GM12865 (cell line): ENCODE measurements at regions not wholly inside any gene's neighbourhood (a gene's known extent, or its start where the extent isn't known, plus 50 kb on each side); places are given as distances from the start of the nearest gene placed in this dataset.

Experiments used
- DNase-seq: peaks from one replicate; pipeline ENCODE4 v3.0.0; 2010; ENCODE audit warnings: low read depth
- H3K4me3 ChIP-seq: 2 replicates; pipeline ENCODE4 v1.5.1; 2011; ENCODE audit warnings: mild to moderate bottlenecking, low read depth, low read length, control low read depth
- TF ChIP-seq, protein P1 (sequence below): IDR thresholded peaks from 2 replicates; pipeline ENCODE4 v1.5.1; 2011; ENCODE audit warnings: low read length, control low read depth, low read depth, inconsistent platforms; ENCODE audit not compliant: insufficient read depth; ENCODE audit errors: missing control alignments

DNA sequence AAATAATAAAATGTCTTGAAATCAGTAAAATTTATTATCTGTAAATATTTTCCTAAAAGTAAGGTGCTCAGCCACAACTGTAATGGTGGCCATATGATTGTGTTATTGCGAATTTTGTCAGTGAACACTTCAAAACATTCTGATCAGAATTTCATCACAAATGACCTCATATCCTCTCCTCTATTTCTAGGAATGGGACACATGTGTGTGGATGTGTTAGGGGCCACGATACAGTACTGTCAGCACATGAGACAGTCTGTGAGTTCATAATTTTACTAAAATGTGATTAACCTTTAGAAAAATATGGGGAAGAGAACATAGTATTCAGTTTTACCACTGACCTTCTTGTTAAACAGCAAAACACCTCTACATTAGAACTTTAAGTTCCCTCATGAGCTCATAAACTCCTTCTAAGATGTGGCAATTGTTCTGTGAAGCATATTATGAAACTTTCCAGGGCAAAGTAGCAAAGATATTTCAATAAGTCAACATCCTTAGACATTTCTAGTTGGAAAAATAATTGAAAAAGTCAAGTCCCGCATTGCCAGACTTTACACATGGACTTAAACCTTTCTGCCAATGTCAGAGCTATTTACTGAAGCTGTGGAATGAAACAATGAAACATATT, 158.2 kb upstream of the ABI3BP start:
- H3K4me3 ChIP-seq: no peak overlapping the region
- DNase-seq: no peak
- TF ChIP-seq, protein P1, sequence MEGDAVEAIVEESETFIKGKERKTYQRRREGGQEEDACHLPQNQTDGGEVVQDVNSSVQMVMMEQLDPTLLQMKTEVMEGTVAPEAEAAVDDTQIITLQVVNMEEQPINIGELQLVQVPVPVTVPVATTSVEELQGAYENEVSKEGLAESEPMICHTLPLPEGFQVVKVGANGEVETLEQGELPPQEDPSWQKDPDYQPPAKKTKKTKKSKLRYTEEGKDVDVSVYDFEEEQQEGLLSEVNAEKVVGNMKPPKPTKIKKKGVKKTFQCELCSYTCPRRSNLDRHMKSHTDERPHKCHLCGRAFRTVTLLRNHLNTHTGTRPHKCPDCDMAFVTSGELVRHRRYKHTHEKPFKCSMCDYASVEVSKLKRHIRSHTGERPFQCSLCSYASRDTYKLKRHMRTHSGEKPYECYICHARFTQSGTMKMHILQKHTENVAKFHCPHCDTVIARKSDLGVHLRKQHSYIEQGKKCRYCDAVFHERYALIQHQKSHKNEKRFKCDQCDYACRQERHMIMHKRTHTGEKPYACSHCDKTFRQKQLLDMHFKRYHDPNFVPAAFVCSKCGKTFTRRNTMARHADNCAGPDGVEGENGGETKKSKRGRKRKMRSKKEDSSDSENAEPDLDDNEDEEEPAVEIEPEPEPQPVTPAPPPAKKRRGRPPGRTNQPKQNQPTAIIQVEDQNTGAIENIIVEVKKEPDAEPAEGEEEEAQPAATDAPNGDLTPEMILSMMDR: no peak

- TF ChIP-seq, protein P1: no peak
- no peak for DNase-seq
- H3K4me3 ChIP-seq: no peak overlapping the region
These were observed 157.3 kb upstream of the ABI3BP start for GRCh38 chr3:101150504-101150903.

DNA sequence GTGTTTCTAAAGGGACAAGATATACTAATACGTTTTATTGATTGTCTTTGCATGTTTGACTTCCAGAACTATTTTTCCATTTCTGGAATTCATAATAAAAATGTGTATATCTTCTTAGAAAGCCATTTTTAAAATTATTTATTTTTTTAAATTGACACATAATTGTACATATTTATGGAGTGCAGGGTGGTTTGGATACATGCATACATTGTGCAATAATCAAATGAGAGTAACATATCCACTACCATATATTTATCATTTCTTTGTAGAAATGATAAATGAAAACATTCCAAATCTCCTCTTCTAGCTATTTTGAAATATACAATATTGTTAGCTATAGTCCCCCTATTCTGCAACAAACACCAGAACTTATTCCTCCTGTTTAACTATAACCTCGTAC, 156.5 kb upstream of the ABI3BP start:
- TF ChIP-seq, protein P1: no peak
- no peak for DNase-seq
- no peak overlapping the region for H3K4me3 ChIP-seq

- H3K4me3 ChIP-seq: no peak overlapping the region
- TF ChIP-seq, protein P1: no peak
- no peak for DNase-seq
These were observed 156.0 kb upstream of the ABI3BP start for GRCh38 chr3:101149251-101149650.

DNA sequence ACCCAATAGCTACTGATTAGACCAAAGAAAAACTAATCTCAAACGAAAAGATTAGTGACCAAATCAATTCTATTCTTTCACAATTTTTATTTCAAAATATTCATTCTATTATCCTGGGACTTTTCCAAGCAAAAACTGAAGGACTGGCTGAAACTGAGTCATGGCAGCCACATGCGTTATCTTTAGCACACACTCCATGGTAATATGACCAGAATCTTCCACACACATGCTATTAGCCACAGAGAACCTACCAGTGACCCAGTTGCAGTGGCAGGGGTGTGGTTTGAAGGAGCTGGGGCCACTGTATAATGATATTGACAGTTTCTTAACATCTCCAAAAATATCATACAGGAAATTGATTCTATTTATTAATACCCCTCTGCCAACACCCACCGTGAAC, 154.8 kb upstream of the ABI3BP start:
- TF ChIP-seq, protein P1: no peak
- no peak overlapping the region for H3K4me3 ChIP-seq
- no peak for DNase-seq

- TF ChIP-seq, protein P1: no peak
- no peak for DNase-seq
- H3K4me3 ChIP-seq: no peak overlapping the region
These were observed 153.7 kb upstream of the ABI3BP start for GRCh38 chr3:101146946-101147345.

DNA sequence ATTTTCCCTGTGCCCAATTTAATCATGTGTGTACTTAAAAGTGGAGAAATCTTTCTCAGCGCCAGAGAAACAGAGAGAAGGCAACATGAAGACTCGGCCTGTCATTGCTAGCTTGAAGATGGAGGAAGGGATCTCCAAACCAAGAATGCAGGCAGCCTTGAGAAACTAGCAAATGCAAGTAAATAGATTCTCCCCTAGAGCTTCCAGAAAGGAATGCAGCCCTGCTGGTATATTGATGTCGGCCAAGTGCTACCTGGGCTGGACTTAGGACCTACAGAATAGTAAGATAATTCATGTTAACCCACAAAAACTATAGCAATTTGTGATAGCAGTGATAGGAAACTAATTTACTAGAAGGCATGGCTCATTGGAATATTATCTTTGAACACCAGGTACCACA, 150.9 kb upstream of the ABI3BP start:
- TF ChIP-seq, protein P1: no peak
- no peak overlapping the region for H3K4me3 ChIP-seq
- no peak for DNase-seq
